HepG2 (cell line): ENCODE measurements at regions not wholly inside any gene's neighbourhood (a gene's known extent, or its start where the extent isn't known, plus 50 kb on each side); places are given as distances from the start of the nearest gene placed in this dataset.

ENCODE experiments used
- ATAC-seq: fragments of 200-7000 bp; cut with Tn5 transposase; 3 replicates; pipeline ENCODE4 v1.9.1; 2020; ENCODE audit warnings: mild to moderate bottlenecking, moderate library complexity
- BruUV-seq: library from RNA; stranded (reverse); fragments of 400-500 nt; replicated peaks from 2 replicates; lab custom pipeline; 2021; lab: Mats Ljungman, UMichigan
- CTCF ChIA-PET: fragments of 300-600 bp; formaldehyde crosslinking; extraction: SDS; loops from one replicate; lab custom pipeline; 2021; ENCODE audit warnings: low total read pairs, inconsistent platforms, low intra/inter-chr PET ratio; lab: Yijun Ruan, JAX
- POLR2A ChIA-PET: fragments of 350-600 bp; sonication (Branson Sonifier 250); formaldehyde crosslinking; loops from one replicate; lab custom pipeline; 2020; ENCODE audit warnings: antibody characterized with exemption, inconsistent platforms; lab: Yijun Ruan, JAX
- DNase-seq: peaks from one replicate; pipeline ENCODE4 v3.0.0-alpha.2; 2015; ENCODE audit warnings: low spot score
- FAIRE-seq: peaks from 3 replicates; lab custom pipeline; 2011; peaks lifted over from hg19 to GRCh38; lab: Jason Lieb, UNC
- H2AFZ ChIP-seq: one replicate; pipeline ENCODE4 v1.6.1; 2011; ENCODE audit warnings: low read length, inconsistent platforms
- H3K27ac ChIP-seq: fragments of 300-600 bp; 3 replicates; pipeline ENCODE4 v1.8.0; 2011; ENCODE audit warnings: mixed run types, mild to moderate bottlenecking, mixed read lengths, low read length, inconsistent platforms; ENCODE audit not compliant: insufficient read depth; ENCODE audit errors: extremely low read length
- H3K27me3 ChIP-seq, 2 experiments: fragments of 200-600 bp in 1 of 2; 2 replicates in 1 of 2; 3 replicates in 1 of 2; pipeline versions ENCODE4 v1.6.0 to v1.8.0; 2011; ENCODE audit warnings: low read length in 2 of 2, mild to moderate bottlenecking in 2 of 2, moderate library complexity in 2 of 2, inconsistent platforms in 1 of 2; ENCODE audit not compliant: insufficient read depth in 2 of 2, control insufficient read depth in 1 of 2
- H3K36me3 ChIP-seq, 2 experiments: fragments of 200-600 bp in 1 of 2; replicated peaks in 1 of 2; 2 replicates in 1 of 2; 3 replicates in 1 of 2; pipeline versions ENCODE4 v1.5.1 to v1.8.0; 2011; ENCODE audit warnings: low read length in 2 of 2, inconsistent platforms in 1 of 2; ENCODE audit not compliant: insufficient read depth in 2 of 2, control insufficient read depth in 1 of 2
- H3K4me1 ChIP-seq: 2 replicates; pipeline ENCODE4 v1.5.1; 2012; ENCODE audit warnings: low read length, inconsistent platforms; ENCODE audit not compliant: insufficient read depth
- H3K4me2 ChIP-seq: 2 replicates; pipeline ENCODE4 v1.6.0; 2011; ENCODE audit warnings: low read depth, low read length, inconsistent platforms
- H3K4me3 ChIP-seq, 3 experiments: fragments of 200-600 bp in 1 of 3; sonication (generic), shearing (Covaris generic) in 1 of 3; replicated peaks in 1 of 3; 2 replicates each; pipeline ENCODE4 v1.5.1; 2011 to 2016; ENCODE audit warnings: low read length in 3 of 3, inconsistent platforms in 2 of 3, low read depth in 2 of 3, mild to moderate bottlenecking in 2 of 3, control low read depth in 1 of 3, mixed read lengths in 1 of 3; ENCODE audit not compliant: insufficient read depth in 1 of 3
- H3K79me2 ChIP-seq: one replicate; pipeline ENCODE4 v1.6.1; 2011; ENCODE audit warnings: low read length, inconsistent platforms; ENCODE audit not compliant: insufficient read depth
- H3K9ac ChIP-seq: 2 replicates; pipeline ENCODE4 v1.6.0; 2011; ENCODE audit warnings: mild to moderate bottlenecking, low read depth, low read length, inconsistent platforms; ENCODE audit not compliant: insufficient read depth
- H3K9me3 ChIP-seq: 2 replicates; pipeline ENCODE4 v1.5.1; 2012; ENCODE audit warnings: mild to moderate bottlenecking, low read length
- H4K20me1 ChIP-seq: 2 replicates; pipeline ENCODE4 v1.6.0; 2011; ENCODE audit warnings: inconsistent platforms, mild to moderate bottlenecking, low read length, moderate library complexity; ENCODE audit not compliant: insufficient read depth
- DMAP1 ChIP-seq: IDR thresholded peaks from 2 replicates; pipeline ENCODE4 v1.6.1; 2016
- FOSL1 ChIP-seq: sonication (generic); formaldehyde crosslinking; IDR thresholded peaks from 2 replicates; pipeline ENCODE4 v1.9.0; 2021; ENCODE audit warnings: missing genetic modification reagents, borderline replicate concordance
- TOPORS ChIP-seq: sonication (generic); formaldehyde crosslinking; IDR thresholded peaks from 2 replicates; pipeline ENCODE4 v1.8.0; 2023; ENCODE audit warnings: mild to moderate bottlenecking, missing genetic modification reagents
- ZBTB7A ChIP-seq: sonication (generic); formaldehyde crosslinking; IDR thresholded peaks from 2 replicates; pipeline ENCODE4 v1.8.0; 2022; ENCODE audit warnings: mild to moderate bottlenecking, missing genetic modification reagents
- ZNF20 ChIP-seq: sonication (generic); formaldehyde crosslinking; IDR thresholded peaks from 2 replicates; pipeline ENCODE4 v1.4.0; 2020; ENCODE audit warnings: mild to moderate bottlenecking, moderate library complexity, missing genetic modification reagents
- ZNF407 ChIP-seq: sonication (generic); formaldehyde crosslinking; IDR thresholded peaks from one replicate; pipeline ENCODE4 v1.5.1; 2020; ENCODE audit warnings: mild to moderate bottlenecking, missing genetic modification reagents; ENCODE audit errors: not compliant biosample characterization
- ZNF468 ChIP-seq: sonication (generic); formaldehyde crosslinking; IDR thresholded peaks from 2 replicates; pipeline ENCODE4 v1.8.0; 2022; ENCODE audit warnings: mild to moderate bottlenecking, moderate library complexity, missing genetic modification reagents
- ZNF746 ChIP-seq: sonication (generic); formaldehyde crosslinking; IDR thresholded peaks from 2 replicates; pipeline ENCODE4 v1.8.0; 2022; ENCODE audit warnings: mild to moderate bottlenecking, missing genetic modification reagents
- ZNF841 ChIP-seq: sonication (generic); formaldehyde crosslinking; IDR thresholded peaks from 2 replicates; pipeline ENCODE4 v1.8.1; 2023; ENCODE audit warnings: missing genetic modification reagents, borderline replicate concordance
- WGBS: methylation state at CpG from one replicate; pipeline ENCODE4 v1.1.6; 2017; ENCODE audit warnings: low lambda C conversion rate; 5-methylcytosine and 5-hydroxymethylcytosine counted together
- in situ Hi-C: cut with HindIII; loops from 2 replicates; pipeline ENCODE4 v1.10.0; 2017; ENCODE audit warnings: low pct_unique_long_range_greater_than_20kb; ENCODE audit not compliant: extremely low pct_ligation_motif_present
- intact Hi-C: fragments of 100-400 bp; cut with micrococcal nuclease; formaldehyde crosslinking; loops from one replicate; pipeline ENCODE4 v1.10.0; 2022; ENCODE audit not compliant: unreplicated experiment
- TF ChIP-seq, protein P1 (sequence below): sonication (generic); formaldehyde crosslinking; IDR thresholded peaks from 2 replicates; pipeline ENCODE4 v1.4.0; 2020; ENCODE audit warnings: missing genetic modification reagents

- TF ChIP-seq FOSL1 (CRISPR knock-in tag), result no peak
- TF ChIP-seq ZNF746 (CRISPR knock-in tag), result no peak
- TF ChIP-seq ZNF407, result no peak
These were observed 323.3 kb upstream of the ZNF521 start (continued) for GRCh38 chr18:25675123-25675850.

DNA sequence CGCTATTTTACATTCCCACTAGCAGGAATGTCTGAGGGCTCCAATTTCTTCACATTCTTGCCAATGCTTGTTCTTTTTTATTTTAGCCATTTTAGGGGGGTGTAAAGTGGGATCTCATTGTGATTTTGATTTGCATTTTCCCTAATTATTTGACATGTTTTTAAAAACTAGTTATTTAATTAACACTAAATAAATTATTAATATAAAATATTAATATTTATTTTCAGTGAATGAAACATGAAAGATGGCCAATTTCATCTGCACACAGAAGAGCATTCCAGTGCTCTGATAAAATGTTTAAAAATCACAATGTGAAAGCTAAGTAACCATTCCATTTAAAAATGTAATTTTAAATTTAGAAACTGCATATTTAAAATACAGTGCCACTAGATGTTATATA lies 322.2 kb upstream of the ZNF521 start:
- ChIA-PET POLR2A (no interaction called here), CTCF (no interaction called here)
- no peaks in the 10 kb centered on the region for H4K20me1 ChIP-seq
- intact Hi-C loops, result no loop called here
- in situ Hi-C loops, result no loop called here
- no peaks in the 10 kb centered on the region for H3K36me3 ChIP-seq
- ATAC-seq (no peak), DNase-seq (no peak), FAIRE-seq (no peak)
- no peak overlapping the region for H3K4me2 ChIP-seq
- H3K79me2 ChIP-seq, result no peaks in the 10 kb centered on the region
- H3K9ac ChIP-seq, result no peak overlapping the region
- H3K27ac ChIP-seq, result no peak overlapping the region
- H3K27me3 ChIP-seq, result no peaks in the 10 kb centered on the region
- H3K4me3 ChIP-seq, result no peak overlapping the region
- WGBS, result 100% methylated on average over 1 of the region's 1 CpG
- H2AFZ ChIP-seq, result no peak overlapping the region
- H3K4me1 ChIP-seq, result no peaks in the 10 kb centered on the region
- BruUV-seq, result no TSS peak
- no peaks in the 10 kb centered on the region; the same call in 1 of the 2 replicates for H3K9me3 ChIP-seq
- no peak for TF ChIP-seq ZNF841 (CRISPR knock-in tag)
- TF ChIP-seq, protein P1, sequence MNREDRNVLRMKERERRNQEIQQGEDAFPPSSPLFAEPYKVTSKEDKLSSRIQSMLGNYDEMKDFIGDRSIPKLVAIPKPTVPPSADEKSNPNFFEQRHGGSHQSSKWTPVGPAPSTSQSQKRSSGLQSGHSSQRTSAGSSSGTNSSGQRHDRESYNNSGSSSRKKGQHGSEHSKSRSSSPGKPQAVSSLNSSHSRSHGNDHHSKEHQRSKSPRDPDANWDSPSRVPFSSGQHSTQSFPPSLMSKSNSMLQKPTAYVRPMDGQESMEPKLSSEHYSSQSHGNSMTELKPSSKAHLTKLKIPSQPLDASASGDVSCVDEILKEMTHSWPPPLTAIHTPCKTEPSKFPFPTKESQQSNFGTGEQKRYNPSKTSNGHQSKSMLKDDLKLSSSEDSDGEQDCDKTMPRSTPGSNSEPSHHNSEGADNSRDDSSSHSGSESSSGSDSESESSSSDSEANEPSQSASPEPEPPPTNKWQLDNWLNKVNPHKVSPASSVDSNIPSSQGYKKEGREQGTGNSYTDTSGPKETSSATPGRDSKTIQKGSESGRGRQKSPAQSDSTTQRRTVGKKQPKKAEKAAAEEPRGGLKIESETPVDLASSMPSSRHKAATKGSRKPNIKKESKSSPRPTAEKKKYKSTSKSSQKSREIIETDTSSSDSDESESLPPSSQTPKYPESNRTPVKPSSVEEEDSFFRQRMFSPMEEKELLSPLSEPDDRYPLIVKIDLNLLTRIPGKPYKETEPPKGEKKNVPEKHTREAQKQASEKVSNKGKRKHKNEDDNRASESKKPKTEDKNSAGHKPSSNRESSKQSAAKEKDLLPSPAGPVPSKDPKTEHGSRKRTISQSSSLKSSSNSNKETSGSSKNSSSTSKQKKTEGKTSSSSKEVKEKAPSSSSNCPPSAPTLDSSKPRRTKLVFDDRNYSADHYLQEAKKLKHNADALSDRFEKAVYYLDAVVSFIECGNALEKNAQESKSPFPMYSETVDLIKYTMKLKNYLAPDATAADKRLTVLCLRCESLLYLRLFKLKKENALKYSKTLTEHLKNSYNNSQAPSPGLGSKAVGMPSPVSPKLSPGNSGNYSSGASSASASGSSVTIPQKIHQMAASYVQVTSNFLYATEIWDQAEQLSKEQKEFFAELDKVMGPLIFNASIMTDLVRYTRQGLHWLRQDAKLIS (CRISPR knock-in tag), result no peak
- no peak for TF ChIP-seq ZNF468 (CRISPR knock-in tag)
- TF ChIP-seq DMAP1 (CRISPR knock-in tag), result no peak
- TF ChIP-seq ZBTB7A, result no peak
- TF ChIP-seq TOPORS (CRISPR knock-in tag), result no peak
- TF ChIP-seq ZNF20, result no peak
